ENCODE measurements at regions not wholly inside any gene's neighbourhood (a gene's known extent, or its start where the extent isn't known, plus 50 kb on each side); places are given as distances from the start of the nearest gene placed in this dataset.
A peak's percentile ranks its signal among the peaks of the same experiment; 100 is the strongest.

GRCh38 chr20:47866480-47866879, 81.2 kb upstream of the SULF2 start:
- Histone ChIP-seq H3K36me3 (no peaks in the 10 kb centered on the region), H3K27me3 (no peaks in the 10 kb centered on the region), H3K27ac (no peak overlapping the region), H3K4me1 (no peaks in the 10 kb centered on the region), H3K9me3 (no peaks in the 10 kb centered on the region), H3K4me3 (no peak overlapping the region)
- intact Hi-C loops (cut with DNase I; ENCODE audit: low total_unique reads): no loop called here
- TF ChIP-seq CTCF (IDR thresholded peaks at IDR 0.05) (no peak), POLR2A (IDR thresholded peaks at IDR 0.05) (no peak)
- DNase-seq: no peak

GRCh38 chr20:47865912-47866311, 80.6 kb upstream of the SULF2 start:
- no peaks in the 10 kb centered on the region for H3K9me3 ChIP-seq
- intact Hi-C loops (cut with DNase I; ENCODE audit: low total_unique reads): no loop called here
- no peak overlapping the region for H3K4me3 ChIP-seq
- H3K36me3 ChIP-seq: no peaks in the 10 kb centered on the region
- TF ChIP-seq CTCF (IDR thresholded peaks at IDR 0.05) (no peak), POLR2A (IDR thresholded peaks at IDR 0.05) (no peak)
- H3K27ac ChIP-seq: no peak overlapping the region
- no peaks in the 10 kb centered on the region for H3K27me3 ChIP-seq
- no peak for DNase-seq
- H3K4me1 ChIP-seq: no peaks in the 10 kb centered on the region

GRCh38 chr20:47865451-47865850, 80.2 kb upstream of the SULF2 start:
- Histone ChIP-seq H3K27me3 (no peaks in the 10 kb centered on the region), H3K4me3 (no peak overlapping the region), H3K4me1 (no peaks in the 10 kb centered on the region), H3K36me3 (no peaks in the 10 kb centered on the region), H3K27ac (no peak overlapping the region), H3K9me3 (no peaks in the 10 kb centered on the region)
- no peak for DNase-seq
- intact Hi-C loops (cut with DNase I; ENCODE audit: low total_unique reads): no loop called here
- no peak for TF ChIP-seq CTCF (IDR thresholded peaks at IDR 0.05)
- TF ChIP-seq POLR2A (IDR thresholded peaks at IDR 0.05): no peak

GRCh38 chr20:47863981-47864380, 78.7 kb upstream of the SULF2 start:
- DNase-seq: no peak
- Histone ChIP-seq H3K4me3 (no peak overlapping the region), H3K27me3 (no peaks in the 10 kb centered on the region), H3K9me3 (no peaks in the 10 kb centered on the region), H3K4me1 (no peaks in the 10 kb centered on the region), H3K36me3 (no peaks in the 10 kb centered on the region), H3K27ac (peak overlapping the region; percentile 27 to 53)
- intact Hi-C loops (cut with DNase I; ENCODE audit: low total_unique reads): no loop called here
- TF ChIP-seq CTCF (IDR thresholded peaks at IDR 0.05) (no peak), POLR2A (IDR thresholded peaks at IDR 0.05) (no peak)

GRCh38 chr20:47863315-47863965, 78.2 kb upstream of the SULF2 start:
- intact Hi-C loops (cut with DNase I; ENCODE audit: low total_unique reads): no loop called here
- no peak overlapping the region for H3K4me3 ChIP-seq
- H3K9me3 ChIP-seq: no peaks in the 10 kb centered on the region
- TF ChIP-seq POLR2A (IDR thresholded peaks at IDR 0.05) (no peak), CTCF (IDR thresholded peaks at IDR 0.05) (no peak)
- H3K4me1 ChIP-seq: peaks cover 0 to 5% of the 10 kb centered on the region in 2 donors
- H3K27ac ChIP-seq: peak overlapping the region; percentile 27 to 53
- DNase-seq: no peak
- no peaks in the 10 kb centered on the region for H3K36me3 ChIP-seq
- H3K27me3 ChIP-seq: no peaks in the 10 kb centered on the region
